Hepatic stellate cell (primary cell): ENCODE measurements at regions not wholly inside any gene's neighbourhood (a gene's known extent, or its start where the extent isn't known, plus 50 kb on each side); places are given as distances from the start of the nearest gene placed in this dataset.
"Not testable (repeated sequence)": the region's sequence is repeated elsewhere in the genome, so short reads cannot be mapped to it uniquely, and the experiment has no call there.

Experiments
- DNase-seq: peaks from one replicate; pipeline ENCODE4 v3.0.0; 2011; ENCODE audit warnings: low spot score

DNA sequence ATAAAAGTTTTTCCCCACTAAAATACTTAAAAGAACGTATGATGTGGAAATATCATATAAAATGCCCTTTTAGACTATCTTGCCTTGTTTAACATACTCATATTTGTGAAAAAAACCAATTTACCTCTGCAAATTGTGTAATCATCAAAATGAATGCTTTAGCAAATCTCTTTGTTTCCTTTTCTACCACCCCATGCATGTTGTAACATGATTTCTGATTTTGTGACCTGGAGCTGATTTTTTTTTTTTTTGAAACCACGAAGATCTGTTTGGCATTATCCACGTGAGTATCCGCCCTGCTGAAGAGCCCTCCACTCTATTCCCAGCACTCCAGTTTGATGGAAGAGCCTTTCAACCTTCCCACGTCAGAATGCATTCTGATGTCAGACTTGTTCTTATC is 245.8 kb upstream of the NBEA start:
- DNase-seq = no peak

DNA sequence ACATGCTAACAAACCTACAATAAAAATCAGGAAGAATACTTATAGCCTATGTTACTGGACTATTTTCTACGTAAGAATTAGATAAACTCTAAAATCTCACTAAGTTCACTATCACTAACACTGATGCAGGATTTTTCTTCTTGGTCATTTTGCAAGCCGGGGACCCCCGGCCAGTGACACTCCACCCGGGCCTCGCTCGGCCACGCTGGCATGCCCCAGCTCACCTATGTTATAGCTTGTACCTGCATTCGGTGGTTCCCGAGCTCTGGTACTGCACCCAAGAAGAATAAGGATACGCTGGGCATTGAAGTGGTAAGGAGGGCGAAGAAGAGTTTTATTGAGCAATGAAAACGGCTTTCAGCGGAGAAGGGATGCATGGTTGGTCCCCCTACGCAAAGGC is 245.3 kb upstream of the NBEA start:
- DNase-seq = no peak

DNA sequence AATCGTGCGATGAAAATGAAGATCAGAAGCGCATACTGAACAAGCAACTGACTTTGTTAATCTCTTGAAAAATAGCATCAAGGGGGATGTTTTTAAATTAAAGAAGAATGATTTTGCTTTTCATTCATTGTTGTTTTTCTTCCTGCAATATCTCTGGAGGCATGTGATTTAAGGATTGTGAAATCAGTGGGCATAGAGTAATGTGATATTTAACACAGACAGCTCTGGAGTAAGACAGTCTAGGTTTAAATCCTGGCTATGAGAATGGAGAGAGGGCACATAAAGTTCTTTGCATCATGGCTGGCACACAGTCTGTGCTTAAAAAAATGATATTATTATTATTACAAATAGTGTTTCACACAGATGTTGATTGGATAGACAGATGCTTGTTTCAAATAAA is 243.1 kb upstream of the NBEA start:
- no peak for DNase-seq

DNA sequence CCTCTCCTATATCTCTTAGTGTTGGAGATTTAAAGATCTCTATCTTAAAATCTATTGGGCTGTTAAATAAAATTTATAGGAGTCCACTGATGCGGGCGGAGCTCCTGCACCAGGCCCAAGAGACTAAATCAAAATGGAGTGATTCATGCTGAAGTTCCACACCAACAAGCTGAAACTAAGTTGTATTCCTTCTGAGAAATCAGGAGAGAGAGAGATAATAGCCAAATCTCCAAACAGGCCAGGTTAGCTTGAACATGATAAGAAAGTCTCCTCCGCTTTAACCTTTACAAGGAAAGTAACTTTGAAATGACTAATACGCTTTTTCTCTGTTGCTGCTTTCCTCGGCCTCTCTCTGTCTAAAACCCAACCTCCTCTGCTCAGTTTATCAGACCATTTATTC is 241.9 kb upstream of the NBEA start:
- no peak for DNase-seq

DNA sequence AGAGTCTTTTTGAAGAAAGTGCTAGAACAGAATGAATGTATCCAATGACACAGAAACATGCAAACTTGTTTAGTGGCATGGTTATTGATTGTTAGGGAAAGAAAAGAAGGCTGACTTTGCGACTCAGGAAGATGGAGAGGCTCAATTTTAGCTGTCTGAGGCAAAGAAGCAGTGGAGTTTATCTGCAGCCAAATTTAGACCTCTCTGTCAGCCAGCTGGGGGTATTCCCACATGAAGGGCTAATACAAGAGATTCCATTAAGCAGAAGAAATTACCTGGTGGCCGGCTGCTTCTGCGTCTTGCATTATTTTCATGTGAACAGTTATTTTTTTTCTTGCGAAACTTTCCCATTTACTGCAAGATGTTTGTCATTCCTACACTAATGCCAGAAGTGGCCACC is 240.2 kb upstream of the NBEA start:
- DNase-seq = no peak

DNA sequence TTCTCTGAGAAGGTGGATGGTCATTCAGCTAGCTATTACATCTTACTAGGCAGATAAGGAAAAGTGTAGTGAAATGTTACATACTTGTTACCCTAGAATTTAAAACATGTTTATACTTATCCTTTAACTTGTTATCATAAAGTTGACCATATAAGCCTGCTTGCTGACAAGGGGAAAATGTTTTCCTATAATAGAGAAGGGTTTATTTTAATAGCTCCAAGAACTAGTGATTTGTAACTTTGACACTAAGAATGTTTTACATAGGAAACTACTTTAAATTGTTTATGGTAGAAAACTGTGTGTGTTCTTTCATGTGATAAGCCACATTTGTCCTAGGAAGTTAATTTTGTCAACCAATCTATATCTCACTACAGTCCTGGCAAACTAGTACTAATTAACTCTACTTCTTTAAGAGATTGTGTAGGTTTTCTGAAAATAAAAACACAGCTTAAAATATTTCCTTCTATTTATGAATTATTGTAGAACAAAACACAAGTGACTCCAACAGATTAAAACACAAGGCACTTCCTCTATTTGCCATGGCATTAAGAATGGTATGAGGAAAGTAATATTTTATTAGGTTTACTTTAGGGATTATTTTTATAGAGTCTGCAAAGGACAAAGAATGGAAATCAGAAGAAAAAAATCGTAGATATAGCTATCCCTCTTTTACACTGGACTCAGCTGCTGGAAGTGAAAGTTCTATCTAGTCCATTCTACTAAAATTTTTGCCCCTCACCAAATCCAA is 233.3 kb upstream of the NBEA start:
- no peak for DNase-seq

DNA sequence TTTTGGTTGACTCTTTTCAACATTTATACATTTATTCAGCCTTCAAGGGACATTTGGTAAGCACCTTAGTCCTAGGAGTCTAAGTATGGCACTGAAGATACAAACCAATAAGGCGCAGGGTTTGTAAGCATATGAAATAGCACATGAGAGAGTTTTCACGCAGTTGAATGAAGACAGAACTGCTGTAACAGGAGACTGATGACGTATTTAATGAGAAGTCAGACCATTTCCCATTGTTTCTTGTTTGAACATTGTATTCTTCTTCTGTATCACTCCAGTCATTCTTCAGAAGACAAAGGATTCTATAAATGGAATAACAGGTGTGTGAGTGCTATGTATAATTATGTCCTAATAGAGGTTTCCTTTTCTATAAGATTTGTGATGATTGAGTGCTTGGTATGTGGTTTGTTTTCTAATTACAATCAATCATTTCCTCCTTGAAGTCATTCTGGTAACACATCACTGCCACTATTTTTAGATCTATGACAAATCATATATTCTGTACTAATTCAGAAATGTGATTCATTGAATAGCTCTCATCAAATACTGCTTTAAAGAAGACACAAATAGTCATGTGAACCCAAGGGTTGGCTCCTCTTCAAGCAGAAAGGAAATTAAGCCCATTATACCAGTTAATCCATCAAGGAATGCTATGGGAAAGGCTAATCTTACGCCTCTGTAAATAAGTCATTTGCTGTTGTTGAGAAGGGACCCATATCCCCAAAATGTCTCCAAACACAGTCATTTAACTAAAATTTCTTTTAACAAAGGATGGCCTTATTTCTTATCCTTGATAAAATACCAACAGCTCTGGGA is 222.8 kb upstream of the NBEA start:
- no peak for DNase-seq

DNA sequence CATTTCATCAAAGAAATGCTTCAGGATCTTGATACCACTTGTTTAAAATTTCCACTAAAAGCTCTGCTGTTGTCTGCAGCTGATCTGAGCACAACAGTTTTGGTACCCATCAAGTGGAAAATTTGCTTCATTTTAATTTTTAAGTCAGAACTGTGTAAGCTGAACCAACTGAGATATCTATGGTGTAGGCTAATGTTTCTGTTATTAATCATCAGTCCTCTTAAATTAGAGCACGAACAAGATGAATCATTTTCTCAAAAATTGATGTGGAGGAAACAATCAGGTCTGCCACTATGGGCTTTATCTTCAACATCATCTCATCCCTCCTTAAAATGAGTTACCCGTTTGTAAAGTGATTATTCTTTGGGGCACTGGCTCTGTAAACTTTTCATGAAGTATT is 221.5 kb upstream of the NBEA start:
- no peak for DNase-seq

DNA sequence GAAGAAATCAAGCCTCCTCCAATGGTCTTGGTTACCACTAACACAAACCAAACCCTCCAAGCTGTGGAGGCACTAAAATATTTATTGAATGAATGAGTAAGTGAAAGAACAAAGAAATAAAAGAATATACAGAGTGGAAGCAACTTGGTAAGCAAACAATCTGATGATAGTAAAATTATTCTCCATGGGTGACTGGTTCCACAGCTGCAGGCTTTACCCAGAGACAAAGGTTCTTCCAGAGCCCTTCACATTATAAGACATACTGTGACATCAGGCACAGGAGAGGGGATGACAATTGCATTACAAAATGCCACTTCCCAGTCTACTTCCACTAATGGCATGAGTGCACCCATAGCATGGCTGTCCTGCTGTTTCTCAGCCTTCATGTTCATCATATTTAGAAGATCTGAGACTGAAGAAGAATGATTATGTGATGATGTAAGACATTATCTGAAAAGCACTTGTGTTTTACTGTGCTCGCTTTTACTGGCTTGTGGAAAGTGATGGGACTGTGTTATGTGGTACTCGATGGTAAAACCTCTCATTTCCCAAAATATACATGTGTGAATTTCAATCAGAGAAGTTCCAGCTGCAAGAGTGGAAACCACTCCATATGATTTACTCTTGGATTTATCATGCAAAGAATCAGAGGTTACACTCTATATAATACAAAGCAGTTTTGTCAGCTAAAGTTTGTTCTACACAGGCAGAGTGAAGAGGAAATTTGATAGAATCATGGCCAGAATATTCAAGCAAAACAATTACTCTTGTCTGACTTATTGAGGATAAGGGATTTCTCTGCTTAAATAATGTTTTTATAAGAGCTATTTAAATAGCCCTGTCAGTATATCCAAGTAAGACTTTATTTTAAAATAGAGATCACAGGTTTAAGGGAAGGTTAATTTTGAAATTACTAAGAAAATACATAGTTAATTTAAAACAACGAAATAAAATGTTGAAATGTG is 220.2 kb upstream of the NBEA start:
- DNase-seq = no peak

DNA sequence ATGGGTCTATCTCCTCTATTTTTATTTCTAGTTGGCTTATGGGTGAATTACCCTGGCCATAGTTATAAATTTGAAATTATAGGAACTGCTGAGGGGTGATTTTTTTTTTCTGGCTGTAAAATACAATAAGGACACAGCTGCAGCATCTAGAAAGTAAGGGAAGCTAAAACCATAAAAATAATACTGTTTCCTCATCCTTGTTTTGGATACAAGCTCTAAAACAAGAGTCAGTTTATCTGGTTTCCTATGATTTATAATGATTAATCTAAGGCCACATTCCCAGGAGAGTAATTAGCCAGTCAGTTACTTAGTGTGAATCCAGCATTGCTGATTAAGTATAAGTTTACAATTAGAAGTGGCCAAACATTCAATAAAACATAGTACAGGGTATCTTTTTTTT is 219.1 kb upstream of the NBEA start:
- DNase-seq = no peak

DNA sequence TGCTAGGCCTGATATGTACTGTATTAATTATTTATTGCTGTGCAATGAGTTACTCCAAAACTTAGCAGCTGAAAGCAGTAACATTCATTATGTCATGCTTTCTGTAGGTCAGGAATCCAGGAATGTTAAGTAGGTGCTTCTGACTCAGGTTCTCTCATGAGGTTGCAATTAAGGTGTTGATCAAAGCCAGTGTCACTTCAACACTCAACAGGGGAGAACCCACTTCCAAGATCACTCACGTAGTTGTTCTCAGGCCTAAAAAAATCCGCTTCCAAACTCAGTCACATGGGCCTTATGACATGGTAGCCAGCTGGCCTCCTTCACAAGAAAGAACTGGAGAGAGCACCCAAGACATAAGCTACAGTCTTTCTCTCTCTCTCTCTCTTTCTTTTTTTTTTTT is 211.1 kb upstream of the NBEA start:
- no peak for DNase-seq

DNA sequence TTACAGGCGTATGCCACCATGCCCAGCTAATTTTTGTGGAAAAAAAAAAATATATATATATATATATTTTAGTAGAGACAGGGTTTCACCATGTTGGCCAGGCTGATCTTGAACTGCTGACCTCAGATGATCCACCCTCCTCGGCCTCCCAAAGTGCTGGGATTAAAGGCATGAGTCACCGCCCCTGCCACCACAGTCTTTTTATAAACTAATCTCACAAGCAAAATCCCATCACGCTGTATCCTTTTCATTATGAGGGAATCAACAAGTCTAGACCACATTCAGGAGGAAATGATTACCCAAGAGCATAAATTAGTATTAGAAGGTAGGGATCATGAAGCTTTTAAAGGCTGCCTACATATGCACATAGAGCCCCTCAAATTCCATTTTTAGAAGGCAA is 210.6 kb upstream of the NBEA start:
- DNase-seq = no peak

DNA sequence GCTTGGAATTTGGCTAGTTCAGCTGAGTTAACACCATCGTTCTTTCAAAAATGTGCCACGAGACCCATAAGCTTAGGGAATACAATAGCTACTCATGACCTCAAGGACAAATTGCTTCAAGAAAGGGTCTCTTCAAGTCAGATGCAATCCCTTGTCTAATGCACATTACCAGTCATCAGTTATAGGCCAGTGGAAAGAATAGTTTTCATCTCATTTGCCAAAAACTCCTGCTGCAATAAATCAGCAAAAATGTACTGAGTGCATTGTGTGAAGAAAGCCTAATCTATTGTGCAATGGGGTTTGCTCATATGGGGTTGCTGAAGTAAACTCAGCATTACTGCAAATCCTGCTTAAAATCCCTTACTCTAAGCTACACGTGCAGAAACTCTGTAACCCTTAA is 208.3 kb upstream of the NBEA start:
- DNase-seq = no peak

DNA sequence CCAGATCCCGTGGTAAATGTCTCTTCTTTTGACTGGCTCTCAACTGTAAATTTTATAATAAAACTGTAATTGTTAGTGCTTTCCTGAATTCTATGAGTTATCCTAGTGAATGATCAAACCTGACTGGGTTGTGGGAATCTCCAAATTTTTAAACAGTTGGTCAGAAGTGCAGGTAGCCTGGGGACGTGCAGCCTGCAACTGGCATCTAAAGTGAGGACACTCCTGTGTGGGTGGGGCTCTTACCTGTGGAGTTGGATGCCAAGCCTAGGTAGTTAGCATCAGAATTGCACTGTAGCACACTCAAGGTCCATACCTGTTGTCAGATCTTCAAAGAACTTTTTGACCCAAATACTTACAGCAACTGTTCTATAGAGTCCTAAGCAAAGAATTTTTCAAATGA is 207.1 kb upstream of the NBEA start:
- DNase-seq = no peak

DNA sequence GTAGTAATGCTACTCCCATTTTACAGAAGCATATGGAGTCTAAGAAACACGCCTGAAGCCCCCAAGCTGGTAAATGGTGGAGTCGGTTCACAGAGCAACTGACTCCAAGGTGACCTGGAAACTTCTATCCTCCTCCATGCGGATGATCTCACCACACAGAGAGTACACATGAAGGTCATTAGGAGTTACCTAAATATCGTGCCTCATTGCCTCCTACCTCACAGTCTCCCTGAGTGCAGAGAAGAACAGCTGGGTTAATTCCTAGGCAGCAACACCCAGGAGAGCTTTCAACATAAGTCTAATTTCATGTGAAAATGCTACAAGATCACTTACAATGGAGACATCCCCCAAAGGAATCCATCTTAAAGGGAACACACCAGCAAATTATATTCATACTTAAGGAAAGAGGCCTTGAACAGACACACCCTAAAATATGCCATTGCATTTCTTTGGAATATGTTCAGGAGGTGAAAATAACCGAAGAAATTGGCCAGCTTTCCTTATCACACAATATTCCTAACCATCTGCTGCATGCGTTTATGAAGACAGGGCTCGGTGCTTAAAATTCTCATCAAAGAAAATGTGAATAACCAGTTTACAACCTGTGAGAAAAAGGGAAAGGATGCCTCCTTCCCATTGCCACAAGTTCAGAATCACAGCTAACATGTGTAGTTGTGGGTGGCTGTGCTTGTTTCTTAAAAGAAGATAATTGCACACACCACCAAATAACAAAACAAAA is 203.6 kb upstream of the NBEA start:
- DNase-seq = no peak

DNA sequence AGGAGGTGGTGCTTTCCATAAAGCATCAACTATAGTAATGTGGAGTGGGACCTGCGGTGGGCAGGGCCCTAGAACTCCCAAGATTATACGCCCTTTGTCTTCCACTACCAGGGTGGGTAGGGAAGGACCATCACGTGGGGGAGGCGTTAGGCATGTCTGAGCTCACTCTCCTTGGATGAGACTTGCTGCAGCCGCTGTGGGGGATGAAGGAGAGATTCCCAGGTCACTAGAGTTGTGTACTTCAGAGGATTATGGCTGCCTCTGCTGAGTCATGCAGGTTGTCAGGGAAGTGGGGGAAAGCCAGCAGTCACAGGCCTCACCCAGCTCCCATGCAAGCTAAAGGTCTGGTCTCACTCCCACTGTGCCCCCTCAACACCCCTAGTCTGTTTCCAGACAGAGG is 195.0 kb upstream of the NBEA start:
- not testable (repeated sequence) for DNase-seq

DNA sequence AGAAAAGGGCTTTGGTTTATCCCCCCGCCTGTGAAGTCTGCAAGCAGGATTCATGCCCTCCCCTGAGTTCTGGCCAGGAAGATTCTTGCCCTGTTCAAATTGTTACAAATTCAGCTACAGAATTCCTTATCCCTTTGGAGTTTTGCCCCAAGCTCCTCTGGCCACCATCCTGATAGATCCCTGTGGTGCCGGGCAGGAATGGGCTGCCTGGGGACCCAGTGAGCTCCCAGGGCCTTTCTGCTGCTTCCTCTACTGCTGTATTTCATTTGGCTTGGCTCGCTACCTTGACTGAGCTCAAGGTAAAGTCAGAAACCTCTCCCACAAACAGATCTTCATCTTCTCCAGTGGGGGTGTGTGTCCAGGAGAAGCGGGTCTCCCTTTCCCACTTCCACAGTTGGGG is 194.6 kb upstream of the NBEA start:
- DNase-seq = no peak

DNA sequence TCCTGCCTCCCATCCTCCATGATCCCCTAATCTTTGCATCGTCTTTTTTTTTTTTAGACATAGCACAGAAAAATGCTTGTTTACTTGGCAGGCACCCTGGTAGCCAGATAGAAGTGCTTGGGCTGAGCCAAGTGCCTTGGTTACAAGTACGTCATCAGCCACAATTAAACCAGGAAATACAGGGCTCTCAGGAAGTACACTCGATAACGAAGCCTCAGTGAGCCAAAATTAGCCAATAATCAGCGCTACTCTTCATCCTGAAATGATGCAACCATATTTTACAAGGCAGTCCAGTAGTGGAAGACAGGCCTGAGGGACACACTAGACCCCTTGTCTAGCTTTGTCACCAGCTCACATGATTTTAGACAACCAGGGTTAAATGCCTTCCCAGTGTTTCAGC is 194.0 kb upstream of the NBEA start:
- DNase-seq = no peak

DNA sequence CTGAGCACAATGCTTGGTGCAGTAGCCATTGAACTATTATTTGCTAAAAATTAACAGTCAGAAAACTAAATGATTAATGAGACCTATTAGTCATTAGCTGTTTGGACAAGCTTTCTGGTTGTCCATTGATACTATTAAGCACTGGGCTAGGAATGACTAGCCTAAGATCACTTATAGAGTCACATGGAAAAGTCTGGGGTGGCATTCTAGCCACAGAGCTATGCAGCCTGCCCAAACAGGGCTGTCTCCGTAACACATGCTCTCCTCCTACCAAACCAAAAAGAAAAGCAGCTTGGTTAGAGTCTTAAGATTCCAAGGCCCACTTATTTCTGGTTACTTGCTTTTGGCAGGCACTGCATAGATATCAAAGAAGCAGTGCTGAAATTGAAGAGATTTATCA is 193.5 kb upstream of the NBEA start:
- DNase-seq = no peak

DNA sequence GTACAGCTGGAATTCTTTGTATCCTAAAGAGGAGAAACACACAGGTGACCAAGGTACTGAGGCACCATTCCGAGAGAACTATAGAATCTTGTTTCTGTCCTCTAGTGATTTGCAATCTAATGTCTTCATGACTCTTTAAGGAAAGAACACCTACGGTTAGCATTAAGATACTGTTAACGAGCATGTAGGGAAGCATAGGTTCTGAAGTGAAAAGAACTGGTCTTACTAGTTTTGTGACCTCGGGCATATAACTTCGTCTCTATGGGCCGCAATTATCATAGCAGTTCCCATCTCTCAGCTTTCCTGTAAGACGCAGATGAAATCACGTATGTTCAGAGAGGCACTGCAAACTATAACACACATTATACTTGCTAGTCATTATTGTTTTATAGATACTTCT is 193.0 kb upstream of the NBEA start:
- DNase-seq = no peak

DNA sequence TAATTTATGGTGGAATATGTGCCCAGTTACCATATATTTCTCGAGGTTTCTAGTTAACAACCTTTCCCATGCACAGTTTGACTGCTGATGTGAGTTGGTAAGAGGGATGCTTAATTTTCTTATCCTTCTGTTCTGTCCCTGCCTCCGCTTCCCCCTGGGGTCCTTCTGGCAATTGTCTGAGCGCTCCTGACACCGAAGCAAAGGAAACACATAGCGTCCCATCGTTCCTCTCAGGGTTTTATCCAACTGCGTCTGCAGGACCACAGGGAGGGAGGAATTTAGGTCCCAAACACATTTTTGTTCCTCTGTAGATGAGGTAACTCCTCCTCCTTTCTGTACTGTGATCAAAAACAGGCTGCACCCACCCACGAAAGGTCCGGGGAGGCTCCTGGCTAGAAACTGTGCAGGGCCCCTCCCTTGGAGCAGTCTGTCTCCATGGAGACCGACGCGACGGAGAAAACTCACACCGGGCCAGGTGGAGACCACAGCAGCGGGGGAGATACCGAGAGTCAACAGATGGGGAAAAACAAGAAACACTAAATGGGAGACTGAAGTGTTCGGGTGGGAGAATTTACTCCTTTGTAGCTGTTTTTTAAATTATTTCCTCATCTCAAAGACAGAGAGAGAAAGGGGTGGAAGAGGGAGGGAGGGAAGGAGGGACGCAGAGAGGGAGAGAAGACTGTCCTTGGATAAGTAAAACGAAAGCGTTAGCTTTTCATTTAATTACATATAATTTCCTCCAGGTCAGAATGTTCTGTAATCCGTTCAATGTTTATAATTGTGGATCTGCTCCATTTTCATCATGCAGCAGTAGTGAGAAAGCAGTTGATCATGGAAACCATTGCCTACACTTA is 191.8 kb upstream of the NBEA start:
- no peak for DNase-seq
